ENCODE measurements at regions not wholly inside any gene's neighbourhood (a gene's known extent, or its start where the extent isn't known, plus 50 kb on each side); places are given as distances from the start of the nearest gene placed in this dataset.
"Not testable (repeated sequence)": the region's sequence is repeated elsewhere in the genome, so short reads cannot be mapped to it uniquely, and the experiment has no call there.

- POLR2A ChIA-PET (ENCODE audit: low non-redundant PET) = no interaction called here
- BruUV-seq (replicated peaks) = no TSS peak
- TF ChIP-seq EZH2 (IDR thresholded peaks at IDR 0.05; ENCODE audit: borderline replicate concordance, low read depth, low read length, poor library complexity, severe bottlenecking) (no peak), CTCF (conservative IDR thresholded peaks at IDR 0.05; ENCODE audit: low read depth, low read length) (no peak)
- Histone ChIP-seq H3K27ac (ENCODE audit: low read depth, low read length, poor library complexity, severe bottlenecking) (no peak overlapping the region), H3K36me3 (ENCODE audit: insufficient read depth, low read length, poor library complexity, severe bottlenecking) (no peaks in the 10 kb centered on the region), H3K9me3 (ENCODE audit: low read depth, low read length, poor library complexity, severe bottlenecking) (no peaks in the 10 kb centered on the region), H3K4me3 (ENCODE audit: low read depth, low read length, poor library complexity, severe bottlenecking) (no peak overlapping the region), H3K4me1 (ENCODE audit: insufficient read depth, low read length, poor library complexity, severe bottlenecking) (no peaks in the 10 kb centered on the region), H3K27me3 (replicated peaks; ENCODE audit: insufficient read depth, low read depth, low read length, poor library complexity) (peaks cover 12% of the 10 kb centered on the region)
- DNase-seq (ENCODE audit: low spot score) = no peak
- CTCF ChIA-PET = no interaction called here
- intact Hi-C loops (cut with micrococcal nuclease; ENCODE audit: unreplicated experiment) = no loop called here
Observed at GRCh38 chr5:127210042-127210441, 80.6 kb upstream of the MEGF10 start.

GRCh38 chr5:127213231-127213630 is 77.4 kb upstream of the MEGF10 start:
- no peak overlapping the region for H3K27ac ChIP-seq (ENCODE audit: low read depth, low read length, poor library complexity, severe bottlenecking)
- TF ChIP-seq EZH2 (IDR thresholded peaks at IDR 0.05; ENCODE audit: borderline replicate concordance, low read depth, low read length, poor library complexity, severe bottlenecking) = no peak
- no peaks in the 10 kb centered on the region for H3K9me3 ChIP-seq (ENCODE audit: low read depth, low read length, poor library complexity, severe bottlenecking)
- BruUV-seq (replicated peaks) = no TSS peak
- peaks cover 12% of the 10 kb centered on the region for H3K27me3 ChIP-seq (replicated peaks; ENCODE audit: insufficient read depth, low read depth, low read length, poor library complexity)
- intact Hi-C loops (cut with micrococcal nuclease; ENCODE audit: unreplicated experiment) = no loop called here
- ChIA-PET POLR2A (ENCODE audit: low non-redundant PET) (no interaction called here), CTCF (no interaction called here)
- no peak overlapping the region for H3K4me3 ChIP-seq (ENCODE audit: low read depth, low read length, poor library complexity, severe bottlenecking)
- H3K4me1 ChIP-seq (ENCODE audit: insufficient read depth, low read length, poor library complexity, severe bottlenecking) = no peaks in the 10 kb centered on the region
- no peak for DNase-seq (ENCODE audit: low spot score)
- H3K36me3 ChIP-seq (ENCODE audit: insufficient read depth, low read length, poor library complexity, severe bottlenecking) = no peaks in the 10 kb centered on the region

GRCh38 chr5:127216143-127216542 is 74.5 kb upstream of the MEGF10 start:
- Histone ChIP-seq H3K36me3 (ENCODE audit: insufficient read depth, low read length, poor library complexity, severe bottlenecking) (no peaks in the 10 kb centered on the region), H3K27ac (ENCODE audit: low read depth, low read length, poor library complexity, severe bottlenecking) (no peak overlapping the region), H3K27me3 (replicated peaks; ENCODE audit: insufficient read depth, low read depth, low read length, poor library complexity) (no peaks in the 10 kb centered on the region), H3K4me1 (ENCODE audit: insufficient read depth, low read length, poor library complexity, severe bottlenecking) (no peaks in the 10 kb centered on the region), H3K4me3 (ENCODE audit: low read depth, low read length, poor library complexity, severe bottlenecking) (no peak overlapping the region), H3K9me3 (ENCODE audit: low read depth, low read length, poor library complexity, severe bottlenecking) (no peaks in the 10 kb centered on the region)
- intact Hi-C loops (cut with micrococcal nuclease; ENCODE audit: unreplicated experiment) = no loop called here
- DNase-seq (ENCODE audit: low spot score) = no peak
- ChIA-PET CTCF (no interaction called here), POLR2A (ENCODE audit: low non-redundant PET) (no interaction called here)
- TF ChIP-seq CTCF (conservative IDR thresholded peaks at IDR 0.05; ENCODE audit: low read depth, low read length) (no peak), EZH2 (IDR thresholded peaks at IDR 0.05; ENCODE audit: borderline replicate concordance, low read depth, low read length, poor library complexity, severe bottlenecking) (no peak)
- no TSS peak for BruUV-seq (replicated peaks)

- ChIA-PET POLR2A (ENCODE audit: low non-redundant PET) (no interaction called here), CTCF (no interaction called here)
- intact Hi-C loops (cut with micrococcal nuclease; ENCODE audit: unreplicated experiment) = no loop called here
- no TSS peak for BruUV-seq (replicated peaks)
- Histone ChIP-seq H3K4me3 (ENCODE audit: low read depth, low read length, poor library complexity, severe bottlenecking) (no peak overlapping the region), H3K9me3 (ENCODE audit: low read depth, low read length, poor library complexity, severe bottlenecking) (no peaks in the 10 kb centered on the region), H3K27me3 (replicated peaks; ENCODE audit: insufficient read depth, low read depth, low read length, poor library complexity) (no peaks in the 10 kb centered on the region), H3K4me1 (ENCODE audit: insufficient read depth, low read length, poor library complexity, severe bottlenecking) (no peaks in the 10 kb centered on the region), H3K27ac (ENCODE audit: low read depth, low read length, poor library complexity, severe bottlenecking) (no peak overlapping the region), H3K36me3 (ENCODE audit: insufficient read depth, low read length, poor library complexity, severe bottlenecking) (no peaks in the 10 kb centered on the region)
- no peak for DNase-seq (ENCODE audit: low spot score)
- no peak for TF ChIP-seq EZH2 (IDR thresholded peaks at IDR 0.05; ENCODE audit: borderline replicate concordance, low read depth, low read length, poor library complexity, severe bottlenecking)
- no peak for TF ChIP-seq CTCF (conservative IDR thresholded peaks at IDR 0.05; ENCODE audit: low read depth, low read length)
Observed at GRCh38 chr5:127216898-127217675, 73.5 kb upstream of the MEGF10 start.

GRCh38 chr5:127221936-127222335 is 68.7 kb upstream of the MEGF10 start:
- CTCF ChIA-PET; POLR2A ChIA-PET (ENCODE audit: low non-redundant PET); H3K4me1 ChIP-seq (ENCODE audit: insufficient read depth, low read length, poor library complexity, severe bottlenecking); H3K27ac ChIP-seq (ENCODE audit: low read depth, low read length, poor library complexity, severe bottlenecking); H3K9me3 ChIP-seq (ENCODE audit: low read depth, low read length, poor library complexity, severe bottlenecking); DNase-seq (ENCODE audit: low spot score); H3K36me3 ChIP-seq (ENCODE audit: insufficient read depth, low read length, poor library complexity, severe bottlenecking); BruUV-seq (replicated peaks); H3K27me3 ChIP-seq (replicated peaks; ENCODE audit: insufficient read depth, low read depth, low read length, poor library complexity); intact Hi-C loops (cut with micrococcal nuclease; ENCODE audit: unreplicated experiment); H3K4me3 ChIP-seq (ENCODE audit: low read depth, low read length, poor library complexity, severe bottlenecking): not testable (repeated sequence)

Measured in A673 (cell line).